ENCODE measurements at regions not wholly inside any gene's neighbourhood (a gene's known extent, or its start where the extent isn't known, plus 50 kb on each side); places are given as distances from the start of the nearest gene placed in this dataset.

- TF ChIP-seq EEA1 (CRISPR knock-in tag; IDR thresholded peaks at IDR 0.05; ENCODE audit: borderline replicate concordance) (no peak), ZNF547 (CRISPR knock-in tag; IDR thresholded peaks at IDR 0.05) (no peak), ZNF460 (CRISPR knock-in tag; IDR thresholded peaks at IDR 0.05; ENCODE audit: borderline replicate concordance) (no peak), ZFP37 (CRISPR knock-in tag; IDR thresholded peaks at IDR 0.05; ENCODE audit: borderline replicate concordance) (no peak), BORCS8-MEF2B (CRISPR knock-in tag; IDR thresholded peaks at IDR 0.05) (no peak)
Observed at GRCh38 chr5:168169791-168170190, 121.7 kb upstream of the WWC1 start (continued).

GRCh38 chr5:168171901-168172759 lies 119.3 kb upstream of the WWC1 start:
- H3K4me2 ChIP-seq (ENCODE audit: low read depth, low read length), result no peak overlapping the region
- no peak overlapping the region for H3K9ac ChIP-seq (ENCODE audit: insufficient read depth, low read depth, low read length)
- BruUV-seq (replicated peaks), result no TSS peak
- H3K4me1 ChIP-seq (ENCODE audit: insufficient read depth, low read length), result no peaks in the 10 kb centered on the region
- H3K4me3 ChIP-seq (replicated peaks in 1 of 3; ENCODE audit: insufficient read depth in 1 of 3, low read depth in 2 of 3, low read length in 3 of 3), result no peak overlapping the region
- FAIRE-seq, result no peak
- no peaks in the 10 kb centered on the region for H3K79me2 ChIP-seq (ENCODE audit: insufficient read depth, low read length)
- no peaks in the 10 kb centered on the region for H4K20me1 ChIP-seq (ENCODE audit: insufficient read depth, low read length)
- intact Hi-C loops (cut with micrococcal nuclease; ENCODE audit: unreplicated experiment), result no loop called here
- no peaks in the 10 kb centered on the region for H3K9me3 ChIP-seq (ENCODE audit: low read length)
- ChIA-PET CTCF (ENCODE audit: low intra/inter-chr PET ratio, low total read pairs) (no interaction called here), POLR2A (no interaction called here)
- WGBS (ENCODE audit: low lambda C conversion rate), result 31% methylated on average over 15 of the region's 15 CpGs
- H3K27me3 ChIP-seq (ENCODE audit: control insufficient read depth in 1 of 2, insufficient read depth in 2 of 2, low read length in 2 of 2), result peaks cover 5 to 9% of the 10 kb centered on the region in 2 experiments; a peak in 1 of 5 replicates
- no peak overlapping the region for H2AFZ ChIP-seq (ENCODE audit: low read length)
- no peak for DNase-seq (ENCODE audit: low spot score)
- ATAC-seq, result no peak
- TF ChIP-seq KDM4B (CRISPR knock-in tag; IDR thresholded peaks at IDR 0.05) (no peak), FIP1L1 (IDR thresholded peaks at IDR 0.05; ENCODE audit: borderline replicate concordance, insufficient read depth, low read depth, low read length) (no peak), SSRP1 (CRISPR knock-in tag; IDR thresholded peaks at IDR 0.05) (no peak), HNRNPUL1 (IDR thresholded peaks at IDR 0.05; ENCODE audit: low read depth, low read length) (no peak)
- H3K27ac ChIP-seq (ENCODE audit: extremely low read length, insufficient read depth, low read length), result no peak overlapping the region
- in situ Hi-C loops (cut with HindIII; ENCODE audit: extremely low pct_ligation_motif_present, low pct_unique_long_range_greater_than_20kb), result no loop called here
- no peaks in the 10 kb centered on the region for H3K36me3 ChIP-seq (replicated peaks in 1 of 2; ENCODE audit: control insufficient read depth in 1 of 2, insufficient read depth in 2 of 2, low read length in 2 of 2)
